ENCODE measurements at regions not wholly inside any gene's neighbourhood (a gene's known extent, or its start where the extent isn't known, plus 50 kb on each side); places are given as distances from the start of the nearest gene placed in this dataset.

DNA sequence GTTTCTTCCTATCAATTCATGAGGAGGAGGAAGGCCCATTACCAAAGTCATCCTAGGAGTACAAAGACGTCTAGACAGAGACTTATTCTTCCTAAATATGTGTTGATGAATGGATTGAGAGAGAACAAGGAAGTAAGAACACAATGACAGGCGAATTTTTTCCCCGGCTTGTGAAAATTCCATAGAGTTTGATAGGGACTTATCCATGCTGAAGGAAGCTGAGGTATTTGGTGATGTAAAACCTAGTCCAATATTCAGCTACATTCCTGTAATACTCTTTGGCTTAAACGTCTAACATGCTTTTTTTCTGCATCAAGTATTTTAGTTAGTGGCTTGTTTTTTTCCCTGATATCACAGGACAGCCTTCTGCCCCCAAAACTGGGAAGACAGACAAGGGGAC is 121.9 kb upstream of the MYT1L start:
- no peak for TF ChIP-seq CTCF (IDR thresholded peaks at IDR 0.05 in 2 of 3, conservative IDR thresholded peaks at IDR 0.05 in 1 of 3; ENCODE audit: control insufficient read depth in 2 of 3, extremely low read depth in 1 of 3, insufficient read depth in 1 of 3, low read depth in 3 of 3, low read length in 3 of 3)
- no peak for TF ChIP-seq ESRRA (IDR thresholded peaks at IDR 0.05; ENCODE audit: low read length)
- TF ChIP-seq PAX8 (IDR thresholded peaks at IDR 0.05) = no peak
- no peak for TF ChIP-seq MTA2 (IDR thresholded peaks at IDR 0.05; ENCODE audit: low read depth)
- no peak for TF ChIP-seq POLR2AphosphoS5 (IDR thresholded peaks at IDR 0.05; ENCODE audit: low read length)

Measured in GM12878 (cell line).